A549 (cell line): ENCODE measurements at regions not wholly inside any gene's neighbourhood (a gene's known extent, or its start where the extent isn't known, plus 50 kb on each side); places are given as distances from the start of the nearest gene placed in this dataset.
"Not testable (repeated sequence)": the region's sequence is repeated elsewhere in the genome, so short reads cannot be mapped to it uniquely, and the experiment has no call there.

ENCODE experiments used
- ATAC-seq, 2 experiments: fragments of 200-7000 bp in 1 of 2; fragments of >200 bp in 1 of 2; cut with Nextera tagmentation in 1 of 2; cut with Tn5 transposase in 1 of 2; 3 replicates each; pipeline versions ENCODE4 v1.8.0 to v1.9.1; 2018 to 2020; ENCODE audit warnings: mild to moderate bottlenecking in 1 of 2, moderate library complexity in 1 of 2
- CTCF ChIA-PET: fragments of 300-600 bp; sonication (Branson Sonifier 250); formaldehyde crosslinking; extraction: SDS; loops from one replicate; lab custom pipeline; 2021; ENCODE audit warnings: antibody characterized with exemption, inconsistent platforms; lab: Yijun Ruan, JAX
- POLR2A ChIA-PET: fragments of 350-600 bp; formaldehyde crosslinking; extraction: SDS; loops from one replicate; lab custom pipeline; 2021; ENCODE audit warnings: antibody characterized with exemption, inconsistent platforms; lab: Yijun Ruan, JAX
- DNase-seq, 2 experiments: peaks; one replicate each; pipeline versions ENCODE4 v3.0.0 to v3.0.0-alpha.2; 2011 to 2016; ENCODE audit warnings: low read depth in 1 of 2, low spot score in 1 of 2
- FAIRE-seq: peaks from 2 replicates; lab custom pipeline; 2011; peaks lifted over from hg19 to GRCh38; lab: Jason Lieb, UNC
- H3K27ac ChIP-seq, 2 experiments: fragments of >200 bp; sonication (Bioruptor Twin); formaldehyde crosslinking; 3 replicates each; pipeline ENCODE4 v1.5.1; 2016 to 2017
- H3K4me1 ChIP-seq: fragments of >200 bp; sonication (Bioruptor Twin); formaldehyde crosslinking; 3 replicates; pipeline ENCODE4 v1.6.1; 2016
- H3K4me2 ChIP-seq: fragments of >200 bp; sonication (Bioruptor Twin); formaldehyde crosslinking; 3 replicates; pipeline ENCODE4 v1.6.1; 2016
- H3K4me3 ChIP-seq: fragments of >200 bp; sonication (Bioruptor Twin); formaldehyde crosslinking; 3 replicates; pipeline ENCODE4 v1.5.1; 2016
- H3K9me3 ChIP-seq: fragments of >200 bp; sonication (Bioruptor Twin); formaldehyde crosslinking; 3 replicates; pipeline ENCODE4 v1.6.1; 2016
- CBX8 ChIP-seq: fragments of 200-600 bp; sonication (generic); IDR thresholded peaks from 2 replicates; pipeline ENCODE4 v1.6.1; 2016
- E2F6 ChIP-seq: IDR thresholded peaks from 2 replicates; pipeline ENCODE4 v1.6.1; 2012; ENCODE audit warnings: low read depth, borderline replicate concordance
- EP300 ChIP-seq, 2 experiments: fragments of >200 bp; sonication (Bioruptor Twin); formaldehyde crosslinking; IDR thresholded peaks; 2 replicates in 1 of 2; 3 replicates in 1 of 2; pipeline ENCODE4 v1.6.1; 2016 to 2017
- GATA3 ChIP-seq: IDR thresholded peaks from 2 replicates; pipeline ENCODE4 v1.6.1; 2012; ENCODE audit warnings: borderline replicate concordance
- HES2 ChIP-seq: fragments of >200 bp; sonication (Bioruptor Twin); formaldehyde crosslinking; IDR thresholded peaks from 2 replicates; pipeline ENCODE4 v1.6.1; 2016
- HMGXB4 ChIP-seq: fragments of 250-450 bp; sonication (Bioruptor Pico); IDR thresholded peaks from 2 replicates; pipeline ENCODE4 v1.5.0; 2021; ENCODE audit warnings: mild to moderate bottlenecking, moderate library complexity, borderline replicate concordance
- HOXA7 ChIP-seq: fragments of 250-450 bp; sonication (Bioruptor Pico); IDR thresholded peaks from 2 replicates; pipeline ENCODE4 v1.5.0; 2020; ENCODE audit warnings: mild to moderate bottlenecking, moderate library complexity
- NFE2L2 ChIP-seq: fragments of 150-350 bp; conservative IDR thresholded peaks from 2 replicates; pipeline ENCODE4 v1.6.1; 2014; ENCODE audit warnings: low read length
- POLR2A ChIP-seq: IDR thresholded peaks from 2 replicates; pipeline ENCODE4 v1.6.1; 2012; ENCODE audit warnings: mild to moderate bottlenecking, low read length
- RAD21 ChIP-seq, 2 experiments: fragments of >200 bp in 1 of 2; sonication (Bioruptor Twin) in 1 of 2; formaldehyde crosslinking in 1 of 2; IDR thresholded peaks in 1 of 2; conservative IDR thresholded peaks in 1 of 2; 2 replicates in 1 of 2; 3 replicates in 1 of 2; pipeline ENCODE4 v1.6.1; 2012 to 2018; ENCODE audit warnings: inconsistent platforms in 1 of 2
- REST ChIP-seq: fragments of 200-600 bp; sonication (generic); IDR thresholded peaks from 2 replicates; pipeline ENCODE4 v1.6.1; 2016; ENCODE audit warnings: antibody characterized with exemption, mild to moderate bottlenecking, moderate library complexity
- RFX5 ChIP-seq: fragments of 450-650 bp; IDR thresholded peaks from 2 replicates; pipeline ENCODE4 v1.7.1; 2014; ENCODE audit warnings: antibody characterized with exemption, mild to moderate bottlenecking, moderate library complexity
- RNF2 ChIP-seq: fragments of 200-600 bp; sonication (generic); IDR thresholded peaks from 2 replicates; pipeline ENCODE4 v1.6.1; 2016; ENCODE audit warnings: low read depth, mild to moderate bottlenecking, antibody characterized with exemption, moderate library complexity, borderline replicate concordance
- SMC3 ChIP-seq: fragments of >200 bp; sonication (Bioruptor Twin); formaldehyde crosslinking; IDR thresholded peaks from 3 replicates; pipeline ENCODE4 v1.6.1; 2018; ENCODE audit warnings: inconsistent platforms
- ZSCAN20 ChIP-seq: fragments of 250-450 bp; sonication (Bioruptor Pico); IDR thresholded peaks from 2 replicates; pipeline ENCODE4 v1.8.0; 2022; ENCODE audit warnings: mild to moderate bottlenecking, moderate library complexity
- WGBS: methylation state at CpG from one replicate; pipeline ENCODE4 v1.1.6; 2017; ENCODE audit errors: missing lambda C conversion rate; 5-methylcytosine and 5-hydroxymethylcytosine counted together

GRCh38 chr6:40135491-40136072, 201.3 kb upstream of the MOCS1 start:
- no peak for FAIRE-seq
- ChIA-PET CTCF (no interaction called here), POLR2A (no interaction called here)

GRCh38 chr6:40133981-40134380, 199.7 kb upstream of the MOCS1 start:
- FAIRE-seq, H3K27ac ChIP-seq, H3K4me3 ChIP-seq, POLR2A ChIA-PET, ATAC-seq, H3K4me1 ChIP-seq, H3K4me2 ChIP-seq, H3K9me3 ChIP-seq, DNase-seq, CTCF ChIA-PET: not testable (repeated sequence)
- 82% methylated on average over 20 of the region's 20 CpGs for WGBS

More at GRCh38 chr6:40135491-40136072, 201.3 kb upstream of the MOCS1 start:
- H3K4me3 ChIP-seq: no peak overlapping the region
- ATAC-seq (no peak), DNase-seq (no peak)
- 7% methylated on average over 4 of the region's 6 CpGs for WGBS
- no peaks in the 10 kb centered on the region for H3K9me3 ChIP-seq
- H3K4me1 ChIP-seq: no peaks in the 10 kb centered on the region
- H3K4me2 ChIP-seq: no peak overlapping the region
- TF ChIP-seq CBX8 (no peak), REST (no peak)
- no peak overlapping the region for H3K27ac ChIP-seq

- Histone ChIP-seq H3K4me2 (no peak overlapping the region), H3K27ac (no peak overlapping the region), H3K4me3 (no peak overlapping the region), H3K9me3 (no peaks in the 10 kb centered on the region), H3K4me1 (no peaks in the 10 kb centered on the region)
- WGBS: 0% methylated on average over 2 of the region's 2 CpGs
- FAIRE-seq (no peak), DNase-seq (no peak), ATAC-seq (no peak)
- CTCF ChIA-PET: no interaction called here
- POLR2A ChIA-PET: no interaction called here
- TF ChIP-seq NFE2L2: no peak
- no peak for TF ChIP-seq EP300 (IDR thresholded peaks at IDR 0.05)
- no peak for TF ChIP-seq HMGXB4
- TF ChIP-seq HES2: no peak
- no peak for TF ChIP-seq RFX5
- TF ChIP-seq SMC3: no peak
- TF ChIP-seq GATA3: no peak
- TF ChIP-seq E2F6: no peak
- no peak for TF ChIP-seq POLR2A
- TF ChIP-seq RAD21 (conservative IDR thresholded peaks at IDR 0.05 in 1 of 2, IDR thresholded peaks at IDR 0.05 in 1 of 2): no peak
- no peak for TF ChIP-seq RNF2
- no peak for TF ChIP-seq HOXA7 (CRISPR knock-in tag)
- TF ChIP-seq ZSCAN20 (CRISPR knock-in tag): no peak
These were observed 197.4 kb upstream of the MOCS1 start for GRCh38 chr6:40131675-40132074.
